Brain microvascular endothelial cell (primary cell): ENCODE measurements at regions not wholly inside any gene's neighbourhood (a gene's known extent, or its start where the extent isn't known, plus 50 kb on each side); places are given as distances from the start of the nearest gene placed in this dataset.
A peak's percentile ranks its signal among the peaks of the same experiment; 100 is the strongest.

ENCODE experiments used
- DNase-seq: peaks from one replicate; pipeline ENCODE4 v3.0.0-alpha.2; 2020
- H3K27ac ChIP-seq: fragments of 250-450 bp; sonication (Bioruptor Pico); 2 replicates; pipeline ENCODE4 v1.5.1; 2020; ENCODE audit warnings: mild to moderate bottlenecking, moderate library complexity
- H3K27me3 ChIP-seq: fragments of 250-450 bp; sonication (Bioruptor Pico); replicated peaks from 2 replicates; pipeline ENCODE4 v1.5.1; 2020; ENCODE audit warnings: mild to moderate bottlenecking
- H3K36me3 ChIP-seq: fragments of 250-450 bp; sonication (Bioruptor Pico); replicated peaks from 2 replicates; pipeline ENCODE4 v1.5.1; 2020; ENCODE audit warnings: mild to moderate bottlenecking
- H3K4me3 ChIP-seq: 2 replicates; pipeline ENCODE4 v1.5.1; 2011; ENCODE audit warnings: low read depth, mild to moderate bottlenecking, control low read depth, low read length, moderate library complexity
- CTCF ChIP-seq: IDR thresholded peaks from 2 replicates; pipeline ENCODE4 v1.5.1; 2011; ENCODE audit warnings: low read depth, mild to moderate bottlenecking, moderate library complexity, low read length, control low read depth, inconsistent platforms; ENCODE audit errors: missing control alignments
- in situ Hi-C: cut with HindIII; loops from 2 replicates; pipeline ENCODE4 v1.10.0; 2017; ENCODE audit warnings: low sequenced_read_pairs, low pct_ligation_motif_present

GRCh38 chr2:120863661-120864320 lies 128.1 kb downstream of the GLI2 start:
- DNase-seq, result peak; percentile 72
- Histone ChIP-seq H3K27me3 (no peaks in the 10 kb centered on the region), H3K4me3 (no peak overlapping the region), H3K27ac (peak overlapping the region; percentile 39), H3K36me3 (no peaks in the 10 kb centered on the region)
- in situ Hi-C loops, result no loop called here
- TF ChIP-seq CTCF, result no peak

- TF ChIP-seq CTCF, result no peak
- in situ Hi-C loops, result no loop called here
- H3K4me3 ChIP-seq, result no peak overlapping the region
- DNase-seq, result peak; percentile 49
- no peak overlapping the region for H3K27ac ChIP-seq
- no peaks in the 10 kb centered on the region for H3K36me3 ChIP-seq
- H3K27me3 ChIP-seq, result no peaks in the 10 kb centered on the region
Observed at GRCh38 chr2:120864981-120865380, 129.3 kb downstream of the GLI2 start.

- DNase-seq, result no peak
Observed at GRCh38 chr2:120865656-120866055, 130.0 kb downstream of the GLI2 start.

GRCh38 chr2:120866071-120866470 lies 130.4 kb downstream of the GLI2 start:
- in situ Hi-C loops, result no loop called here
- no peak for TF ChIP-seq CTCF
- DNase-seq, result no peak
- H3K4me3 ChIP-seq, result no peak overlapping the region
- H3K27ac ChIP-seq, result no peak overlapping the region
- H3K27me3 ChIP-seq, result no peaks in the 10 kb centered on the region
- no peaks in the 10 kb centered on the region for H3K36me3 ChIP-seq

More at GRCh38 chr2:120865656-120866055, 130.0 kb downstream of the GLI2 start:
- H3K27ac ChIP-seq, result no peak overlapping the region
- no peaks in the 10 kb centered on the region for H3K36me3 ChIP-seq
- TF ChIP-seq CTCF, result no peak
- no peaks in the 10 kb centered on the region for H3K27me3 ChIP-seq
- in situ Hi-C loops, result no loop called here
- H3K4me3 ChIP-seq, result no peak overlapping the region

GRCh38 chr2:120866483-120867140 lies 130.9 kb downstream of the GLI2 start:
- DNase-seq, result no peak
- Histone ChIP-seq H3K27ac (peak overlapping the region; percentile 65), H3K27me3 (no peaks in the 10 kb centered on the region), H3K36me3 (no peaks in the 10 kb centered on the region), H3K4me3 (peak overlapping the region; percentile 54)
- in situ Hi-C loops, result no loop called here
- TF ChIP-seq CTCF, result no peak
